Coronary artery (tissue), 2 donors: ENCODE measurements at regions not wholly inside any gene's neighbourhood (a gene's known extent, or its start where the extent isn't known, plus 50 kb on each side); places are given as distances from the start of the nearest gene placed in this dataset.

ENCODE experiments used
- DNase-seq: peaks from one replicate; pipeline ENCODE4 v3.0.0-alpha.2; 2017; ENCODE audit warnings: low spot score
- H3K27ac ChIP-seq, 2 donors: fragments of 200-600 bp; sonication (generic); one replicate each; pipeline ENCODE4 v1.5.1; 2016 to 2019
- H3K4me3 ChIP-seq: fragments of 200-600 bp; sonication (generic); 2 replicates; pipeline ENCODE4 v1.5.1; 2016; ENCODE audit warnings: mild to moderate bottlenecking, moderate library complexity
- CTCF ChIP-seq: fragments of 200-600 bp; sonication (generic); IDR thresholded peaks from one replicate; pipeline ENCODE4 v1.5.1; 2019; ENCODE audit warnings: antibody characterized with exemption

GRCh38 chr3:13145131-13145825, 72.0 kb upstream of the IQSEC1 start:
- no peak overlapping the region for H3K27ac ChIP-seq
- TF ChIP-seq CTCF: no peak
- H3K4me3 ChIP-seq: no peak overlapping the region
- peak; percentile 21 for DNase-seq

DNA sequence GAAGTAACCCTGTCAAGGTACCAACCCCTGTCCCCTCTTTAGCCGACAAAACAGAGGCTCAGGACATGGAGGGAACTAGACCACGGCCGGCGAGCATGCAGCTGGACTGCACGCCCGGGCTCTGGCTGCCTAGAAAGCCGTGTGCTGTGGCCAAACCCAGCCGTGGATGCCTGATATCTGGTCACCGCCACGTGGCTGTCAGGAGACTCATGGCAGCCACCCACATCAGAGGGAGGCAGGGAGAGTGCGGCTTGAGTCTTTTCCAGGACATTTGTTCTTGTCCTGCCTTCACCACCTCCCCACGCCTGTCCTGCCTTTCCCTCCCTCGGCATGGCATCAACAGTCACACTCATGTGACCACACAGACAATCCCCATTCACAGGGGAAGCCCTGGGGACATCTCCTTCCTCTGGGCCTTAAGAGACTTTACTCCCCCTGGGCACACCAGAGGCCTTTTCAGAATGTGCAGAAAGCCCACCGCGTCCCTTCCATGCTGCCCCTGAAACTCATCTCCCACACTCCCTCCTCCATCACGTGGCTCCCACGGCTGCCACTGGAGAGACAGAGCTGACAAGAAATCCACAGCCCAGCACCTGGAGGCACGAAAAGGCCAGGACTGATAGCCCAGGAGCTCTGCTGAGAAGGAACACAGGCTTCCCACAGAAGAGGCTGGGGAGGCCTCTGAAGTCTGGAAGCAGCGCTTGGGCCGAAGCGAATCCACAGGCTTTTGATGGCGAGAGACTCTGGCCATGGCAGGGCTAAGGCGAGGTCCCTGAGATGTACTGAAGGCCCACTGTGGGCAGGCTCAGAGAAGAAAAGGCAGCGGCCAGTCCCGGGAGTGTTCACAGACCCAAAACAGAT, 71.2 kb upstream of the IQSEC1 start:
- peak; percentile 47 for DNase-seq
- Histone ChIP-seq H3K4me3 (no peak overlapping the region), H3K27ac (no peak overlapping the region)
- no peak for TF ChIP-seq CTCF

- DNase-seq: peak; percentile 41
- H3K4me3 ChIP-seq: no peak overlapping the region
- no peak for TF ChIP-seq CTCF
- H3K27ac ChIP-seq: no peak overlapping the region
Observed at GRCh38 chr3:13143381-13144004, 70.3 kb upstream of the IQSEC1 start.

GRCh38 chr3:13142552-13143380, 69.5 kb upstream of the IQSEC1 start:
- H3K4me3 ChIP-seq: no peak overlapping the region
- no peak overlapping the region for H3K27ac ChIP-seq
- TF ChIP-seq CTCF: no peak
- peak; percentile 24 for DNase-seq

GRCh38 chr3:13141991-13142412, 68.8 kb upstream of the IQSEC1 start:
- Histone ChIP-seq H3K27ac (no peak overlapping the region), H3K4me3 (no peak overlapping the region)
- TF ChIP-seq CTCF: no peak
- DNase-seq: peak; percentile 56

GRCh38 chr3:13141183-13141582, 68.0 kb upstream of the IQSEC1 start:
- Histone ChIP-seq H3K27ac (no peak overlapping the region), H3K4me3 (no peak overlapping the region)
- no peak for TF ChIP-seq CTCF
- peak; percentile 14 for DNase-seq
